ENCODE measurements at regions not wholly inside any gene's neighbourhood (a gene's known extent, or its start where the extent isn't known, plus 50 kb on each side); places are given as distances from the start of the nearest gene placed in this dataset.

DNA sequence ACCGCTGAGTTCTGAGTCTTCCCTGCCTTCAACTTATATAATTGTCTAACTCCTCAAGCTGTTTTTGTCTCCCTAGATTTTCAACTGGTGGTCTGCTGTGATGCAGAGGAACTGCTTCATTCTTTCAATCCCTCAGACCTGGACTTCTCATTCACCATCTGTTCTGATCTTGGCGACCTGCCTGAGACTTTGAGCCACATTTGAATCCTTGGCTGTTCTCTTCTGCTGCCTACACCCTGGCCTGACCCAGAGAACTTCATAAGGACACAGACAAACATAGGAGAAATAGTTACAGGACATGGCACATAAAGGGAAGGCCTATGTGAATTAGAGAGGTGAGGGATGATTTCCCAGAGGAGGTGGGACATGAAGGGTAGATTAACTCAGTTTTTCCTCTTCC lies 326.7 kb downstream of the PTEN start (continued):
- TF ChIP-seq, protein P1, sequence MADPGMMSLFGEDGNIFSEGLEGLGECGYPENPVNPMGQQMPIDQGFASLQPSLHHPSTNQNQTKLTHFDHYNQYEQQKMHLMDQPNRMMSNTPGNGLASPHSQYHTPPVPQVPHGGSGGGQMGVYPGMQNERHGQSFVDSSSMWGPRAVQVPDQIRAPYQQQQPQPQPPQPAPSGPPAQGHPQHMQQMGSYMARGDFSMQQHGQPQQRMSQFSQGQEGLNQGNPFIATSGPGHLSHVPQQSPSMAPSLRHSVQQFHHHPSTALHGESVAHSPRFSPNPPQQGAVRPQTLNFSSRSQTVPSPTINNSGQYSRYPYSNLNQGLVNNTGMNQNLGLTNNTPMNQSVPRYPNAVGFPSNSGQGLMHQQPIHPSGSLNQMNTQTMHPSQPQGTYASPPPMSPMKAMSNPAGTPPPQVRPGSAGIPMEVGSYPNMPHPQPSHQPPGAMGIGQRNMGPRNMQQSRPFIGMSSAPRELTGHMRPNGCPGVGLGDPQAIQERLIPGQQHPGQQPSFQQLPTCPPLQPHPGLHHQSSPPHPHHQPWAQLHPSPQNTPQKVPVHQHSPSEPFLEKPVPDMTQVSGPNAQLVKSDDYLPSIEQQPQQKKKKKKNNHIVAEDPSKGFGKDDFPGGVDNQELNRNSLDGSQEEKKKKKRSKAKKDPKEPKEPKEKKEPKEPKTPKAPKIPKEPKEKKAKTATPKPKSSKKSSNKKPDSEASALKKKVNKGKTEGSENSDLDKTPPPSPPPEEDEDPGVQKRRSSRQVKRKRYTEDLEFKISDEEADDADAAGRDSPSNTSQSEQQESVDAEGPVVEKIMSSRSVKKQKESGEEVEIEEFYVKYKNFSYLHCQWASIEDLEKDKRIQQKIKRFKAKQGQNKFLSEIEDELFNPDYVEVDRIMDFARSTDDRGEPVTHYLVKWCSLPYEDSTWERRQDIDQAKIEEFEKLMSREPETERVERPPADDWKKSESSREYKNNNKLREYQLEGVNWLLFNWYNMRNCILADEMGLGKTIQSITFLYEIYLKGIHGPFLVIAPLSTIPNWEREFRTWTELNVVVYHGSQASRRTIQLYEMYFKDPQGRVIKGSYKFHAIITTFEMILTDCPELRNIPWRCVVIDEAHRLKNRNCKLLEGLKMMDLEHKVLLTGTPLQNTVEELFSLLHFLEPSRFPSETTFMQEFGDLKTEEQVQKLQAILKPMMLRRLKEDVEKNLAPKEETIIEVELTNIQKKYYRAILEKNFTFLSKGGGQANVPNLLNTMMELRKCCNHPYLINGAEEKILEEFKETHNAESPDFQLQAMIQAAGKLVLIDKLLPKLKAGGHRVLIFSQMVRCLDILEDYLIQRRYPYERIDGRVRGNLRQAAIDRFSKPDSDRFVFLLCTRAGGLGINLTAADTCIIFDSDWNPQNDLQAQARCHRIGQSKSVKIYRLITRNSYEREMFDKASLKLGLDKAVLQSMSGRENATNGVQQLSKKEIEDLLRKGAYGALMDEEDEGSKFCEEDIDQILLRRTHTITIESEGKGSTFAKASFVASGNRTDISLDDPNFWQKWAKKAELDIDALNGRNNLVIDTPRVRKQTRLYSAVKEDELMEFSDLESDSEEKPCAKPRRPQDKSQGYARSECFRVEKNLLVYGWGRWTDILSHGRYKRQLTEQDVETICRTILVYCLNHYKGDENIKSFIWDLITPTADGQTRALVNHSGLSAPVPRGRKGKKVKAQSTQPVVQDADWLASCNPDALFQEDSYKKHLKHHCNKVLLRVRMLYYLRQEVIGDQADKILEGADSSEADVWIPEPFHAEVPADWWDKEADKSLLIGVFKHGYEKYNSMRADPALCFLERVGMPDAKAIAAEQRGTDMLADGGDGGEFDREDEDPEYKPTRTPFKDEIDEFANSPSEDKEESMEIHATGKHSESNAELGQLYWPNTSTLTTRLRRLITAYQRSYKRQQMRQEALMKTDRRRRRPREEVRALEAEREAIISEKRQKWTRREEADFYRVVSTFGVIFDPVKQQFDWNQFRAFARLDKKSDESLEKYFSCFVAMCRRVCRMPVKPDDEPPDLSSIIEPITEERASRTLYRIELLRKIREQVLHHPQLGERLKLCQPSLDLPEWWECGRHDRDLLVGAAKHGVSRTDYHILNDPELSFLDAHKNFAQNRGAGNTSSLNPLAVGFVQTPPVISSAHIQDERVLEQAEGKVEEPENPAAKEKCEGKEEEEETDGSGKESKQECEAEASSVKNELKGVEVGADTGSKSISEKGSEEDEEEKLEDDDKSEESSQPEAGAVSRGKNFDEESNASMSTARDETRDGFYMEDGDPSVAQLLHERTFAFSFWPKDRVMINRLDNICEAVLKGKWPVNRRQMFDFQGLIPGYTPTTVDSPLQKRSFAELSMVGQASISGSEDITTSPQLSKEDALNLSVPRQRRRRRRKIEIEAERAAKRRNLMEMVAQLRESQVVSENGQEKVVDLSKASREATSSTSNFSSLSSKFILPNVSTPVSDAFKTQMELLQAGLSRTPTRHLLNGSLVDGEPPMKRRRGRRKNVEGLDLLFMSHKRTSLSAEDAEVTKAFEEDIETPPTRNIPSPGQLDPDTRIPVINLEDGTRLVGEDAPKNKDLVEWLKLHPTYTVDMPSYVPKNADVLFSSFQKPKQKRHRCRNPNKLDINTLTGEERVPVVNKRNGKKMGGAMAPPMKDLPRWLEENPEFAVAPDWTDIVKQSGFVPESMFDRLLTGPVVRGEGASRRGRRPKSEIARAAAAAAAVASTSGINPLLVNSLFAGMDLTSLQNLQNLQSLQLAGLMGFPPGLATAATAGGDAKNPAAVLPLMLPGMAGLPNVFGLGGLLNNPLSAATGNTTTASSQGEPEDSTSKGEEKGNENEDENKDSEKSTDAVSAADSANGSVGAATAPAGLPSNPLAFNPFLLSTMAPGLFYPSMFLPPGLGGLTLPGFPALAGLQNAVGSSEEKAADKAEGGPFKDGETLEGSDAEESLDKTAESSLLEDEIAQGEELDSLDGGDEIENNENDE (IDR thresholded peaks at IDR 0.05; ENCODE audit: insufficient replicate concordance, low read length) = no peak
- no peak for TF ChIP-seq KDM1A (IDR thresholded peaks at IDR 0.05; ENCODE audit: borderline replicate concordance, low read length)

Data from H1 (cell line).